Fibroblast of upper back skin (primary cell): ENCODE measurements at regions not wholly inside any gene's neighbourhood (a gene's known extent, or its start where the extent isn't known, plus 50 kb on each side); places are given as distances from the start of the nearest gene placed in this dataset.

Experiments
- DNase-seq: peaks from one replicate; pipeline ENCODE4 v3.0.0-alpha.2; 2013

DNA sequence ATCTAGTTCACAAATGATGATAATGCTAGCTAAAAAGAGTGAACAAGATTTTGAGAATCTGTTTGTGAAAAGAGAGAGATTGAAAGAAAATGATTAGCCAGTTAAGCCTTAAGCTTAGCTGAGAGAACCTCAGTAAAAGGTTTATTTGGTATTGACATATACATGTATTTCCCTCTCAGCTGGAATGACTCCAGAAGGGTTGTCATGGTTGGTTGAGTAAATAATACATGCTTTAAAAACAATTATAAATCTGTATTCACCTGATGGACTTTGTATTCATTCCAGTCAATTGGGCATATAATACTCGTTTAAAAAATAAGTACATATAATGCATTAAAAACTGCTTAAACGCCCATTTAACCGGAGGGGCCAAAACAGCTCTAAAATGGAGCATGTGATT, 181.4 kb downstream of the GRB14 start:
- no peak for DNase-seq

DNA sequence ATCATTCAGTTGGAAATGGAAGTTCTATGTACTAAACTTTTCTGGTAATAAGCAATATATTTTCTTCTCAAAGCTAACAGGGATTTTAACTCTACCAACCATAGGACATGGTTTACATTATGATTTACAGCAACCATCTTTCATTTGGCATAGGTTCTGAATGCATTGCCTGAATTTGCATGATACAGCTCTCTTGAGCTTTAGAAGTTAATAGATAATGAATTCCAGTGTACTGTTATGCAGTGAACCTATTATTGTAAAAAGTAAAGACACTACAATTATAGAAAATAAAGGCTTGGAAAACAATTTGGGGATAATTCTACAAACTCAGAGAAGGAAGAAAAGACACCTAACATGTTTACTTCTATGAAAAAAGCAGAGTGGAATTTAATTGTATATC, 182.0 kb downstream of the GRB14 start:
- DNase-seq, result no peak

DNA sequence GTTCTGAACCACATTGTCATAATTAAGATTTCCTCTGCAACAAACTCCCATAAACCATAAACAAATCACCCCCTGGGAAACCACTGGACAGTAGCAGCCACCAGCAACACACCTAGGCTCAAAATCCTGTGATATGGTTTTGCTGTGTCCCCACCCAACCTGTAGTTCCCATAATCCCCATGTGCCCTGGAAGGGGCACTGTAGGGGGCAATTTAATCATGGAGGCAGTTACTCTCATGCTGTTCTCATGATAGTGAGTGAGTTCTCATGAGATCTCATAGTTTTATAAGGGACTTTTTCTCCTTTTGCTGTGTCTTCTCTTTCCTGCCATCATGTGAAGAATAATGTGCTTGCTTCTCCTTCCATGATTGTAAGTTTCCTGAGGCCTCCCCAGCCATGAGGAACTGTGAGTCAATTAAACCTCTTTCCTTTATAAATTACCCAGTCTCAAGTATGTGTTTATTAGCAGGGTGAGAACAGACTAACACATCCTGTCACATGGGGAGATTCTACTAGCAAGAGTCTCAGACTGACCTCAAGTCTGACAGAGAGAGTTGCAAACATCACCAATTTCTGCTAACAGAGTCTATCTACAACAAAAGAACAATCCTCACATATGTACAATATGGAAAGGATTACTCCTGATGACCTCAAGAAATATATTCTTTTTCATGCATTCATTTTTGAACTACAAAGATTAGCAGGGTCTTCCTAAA, 182.6 kb downstream of the GRB14 start:
- DNase-seq, result no peak

DNA sequence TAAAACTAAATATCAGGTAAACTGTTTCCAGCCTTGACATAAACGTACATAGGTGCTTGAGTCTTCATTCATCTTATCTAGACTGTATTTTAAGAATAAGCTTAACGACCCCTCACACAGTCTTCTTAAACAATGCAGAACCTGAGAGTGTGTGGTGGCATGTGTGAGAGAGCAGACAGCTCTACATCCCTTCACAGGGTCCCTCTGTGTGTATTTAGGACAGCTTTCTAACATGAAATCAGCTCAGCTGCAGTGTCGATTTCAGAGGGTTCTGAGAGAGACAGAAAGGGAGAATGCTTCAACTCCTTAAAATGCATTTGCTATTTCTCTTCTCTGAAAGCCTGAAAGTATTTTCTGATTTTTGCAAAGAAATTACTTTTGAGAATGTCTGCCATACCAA, 185.2 kb downstream of the GRB14 start:
- DNase-seq, result no peak

DNA sequence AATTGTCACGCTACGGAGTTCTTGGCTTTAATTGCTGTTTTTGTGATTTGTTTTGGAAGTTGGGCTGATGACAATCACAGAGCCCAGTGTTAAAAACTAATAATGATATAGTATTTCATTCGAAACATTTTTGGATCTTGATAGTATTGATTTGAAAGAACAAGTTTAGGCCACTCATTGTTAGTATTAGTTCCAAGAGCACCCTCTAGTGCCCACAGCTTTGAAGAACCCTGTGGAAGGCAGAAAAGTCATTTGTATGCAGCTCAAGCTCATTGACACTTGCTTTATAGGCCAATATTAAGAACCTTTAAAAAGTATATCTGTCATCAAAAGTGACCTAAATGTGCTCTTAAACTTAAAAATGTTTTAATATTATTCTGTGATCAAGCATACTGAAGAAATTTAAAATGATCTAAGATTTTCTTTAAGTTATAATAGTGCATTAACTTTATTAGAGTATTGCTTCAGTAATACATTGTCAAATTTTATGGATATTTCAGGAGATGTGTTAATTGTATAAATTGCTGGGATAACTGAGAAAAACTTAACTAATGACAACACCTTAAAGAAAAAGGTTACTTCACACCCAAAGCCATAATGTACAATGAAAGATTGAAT, 191.0 kb downstream of the GRB14 start:
- DNase-seq, result peak; percentile 57

DNA sequence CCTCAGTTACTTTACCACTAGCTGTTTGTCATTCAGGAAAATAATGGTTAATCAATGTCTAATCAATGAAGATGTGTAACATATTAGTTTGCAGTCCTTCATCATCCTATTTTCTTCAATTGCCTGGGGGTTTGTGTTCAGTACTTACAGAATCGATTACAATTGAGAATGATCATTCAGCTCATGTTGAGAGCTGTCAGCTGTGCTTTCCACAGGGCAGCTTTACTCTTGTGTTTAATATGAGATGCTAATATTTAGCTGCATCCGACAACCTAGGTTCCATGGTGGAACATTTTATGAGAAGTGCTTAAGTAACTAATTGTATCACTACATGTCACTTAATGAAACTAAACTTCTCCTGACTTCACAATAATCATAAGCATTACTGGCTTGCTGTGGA, 191.9 kb downstream of the GRB14 start:
- no peak for DNase-seq

DNA sequence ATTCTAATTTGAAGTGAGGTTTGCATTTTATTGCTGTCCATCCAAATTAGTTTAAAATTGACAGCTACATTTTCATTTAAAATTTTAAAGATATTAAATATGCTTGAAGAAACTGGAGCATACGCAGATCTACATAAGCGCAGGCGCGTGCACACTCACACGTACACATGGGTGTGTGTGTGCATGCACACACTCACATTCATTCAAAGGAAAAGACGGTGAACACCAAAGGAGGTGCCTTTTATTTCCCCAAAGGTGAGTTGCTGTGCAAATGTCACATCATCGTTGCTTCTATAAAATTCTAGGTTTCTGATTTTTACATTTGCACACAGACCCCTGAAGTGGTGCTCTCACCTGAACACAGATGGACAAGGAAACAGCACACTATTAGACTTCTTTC, 194.2 kb downstream of the GRB14 start:
- DNase-seq, result no peak

DNA sequence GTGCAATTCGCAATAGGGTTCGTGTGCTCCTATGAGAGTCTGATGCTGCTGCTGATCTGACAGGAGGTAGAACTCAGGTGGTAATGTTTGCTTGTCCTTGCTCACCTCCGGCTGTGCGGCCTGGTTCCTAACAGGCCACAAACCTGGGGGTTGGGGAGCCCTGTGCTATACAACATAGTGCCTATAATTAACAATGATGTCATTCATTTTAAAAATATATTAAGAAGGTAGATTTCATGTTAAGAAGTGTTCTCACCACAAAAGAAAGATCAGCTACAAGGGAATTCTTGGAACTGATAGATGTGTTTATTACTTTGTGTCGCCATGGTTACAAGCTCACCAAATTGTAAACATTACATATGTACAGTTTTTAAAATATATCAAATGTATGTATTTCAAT, 200.5 kb downstream of the GRB14 start:
- DNase-seq, result no peak

DNA sequence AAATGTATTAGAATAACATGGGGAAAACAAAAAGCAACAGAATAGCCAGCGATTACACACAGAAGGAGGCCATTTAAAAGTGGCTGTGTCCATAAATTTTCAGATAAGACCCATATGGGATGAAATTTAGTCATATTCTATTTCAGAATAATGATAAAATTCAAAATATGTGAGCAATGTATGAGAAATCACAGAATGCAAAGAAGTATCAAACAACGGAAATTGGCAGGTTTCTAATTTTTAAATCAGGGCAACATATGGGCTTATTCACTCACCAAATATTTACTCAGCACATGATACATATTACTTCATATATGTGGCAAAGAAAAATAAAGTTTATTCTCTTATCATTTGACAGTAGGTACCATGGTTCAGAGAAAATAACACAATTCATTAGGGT, 208.5 kb downstream of the GRB14 start:
- DNase-seq, result peak; percentile 52

DNA sequence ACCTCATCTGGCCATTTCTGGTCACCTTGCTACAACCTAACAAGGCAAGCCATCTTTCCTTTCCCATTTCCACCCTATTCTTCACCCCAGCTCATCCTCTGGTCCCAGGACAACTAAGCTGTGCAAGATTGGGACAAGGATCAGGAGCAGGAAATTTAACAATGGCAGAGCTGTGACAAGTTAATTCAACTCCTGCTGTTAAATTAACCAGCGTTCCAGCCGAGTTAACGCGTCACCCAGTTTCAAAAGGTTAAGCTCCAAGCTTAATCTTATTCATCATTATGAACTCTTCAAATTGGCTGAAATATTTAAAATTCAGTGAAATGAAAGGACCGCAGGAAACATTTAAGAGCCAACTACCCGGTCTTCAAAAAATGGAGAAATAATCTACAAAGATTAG, 231.9 kb downstream of the GRB14 start:
- DNase-seq, result no peak

DNA sequence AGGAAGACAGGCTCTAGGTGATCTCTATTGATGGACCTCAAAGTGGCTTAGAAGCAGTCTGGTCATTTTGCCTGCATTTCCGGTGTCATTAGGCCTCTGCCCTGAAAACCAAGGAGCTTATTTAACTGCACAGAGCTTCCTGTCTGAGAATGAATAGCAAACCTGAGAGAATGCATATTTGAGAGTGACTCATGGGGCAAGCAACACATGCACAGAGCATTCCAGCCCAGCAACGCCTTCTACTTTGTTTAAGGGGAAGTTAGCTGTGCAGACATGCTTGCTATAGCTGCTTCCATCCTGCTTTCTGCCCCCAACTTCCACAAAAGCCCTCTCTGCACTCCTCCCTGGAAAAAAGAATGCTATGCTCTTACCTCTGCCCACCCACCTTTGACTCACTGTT, 232.8 kb downstream of the GRB14 start:
- DNase-seq, result peak; percentile 89

DNA sequence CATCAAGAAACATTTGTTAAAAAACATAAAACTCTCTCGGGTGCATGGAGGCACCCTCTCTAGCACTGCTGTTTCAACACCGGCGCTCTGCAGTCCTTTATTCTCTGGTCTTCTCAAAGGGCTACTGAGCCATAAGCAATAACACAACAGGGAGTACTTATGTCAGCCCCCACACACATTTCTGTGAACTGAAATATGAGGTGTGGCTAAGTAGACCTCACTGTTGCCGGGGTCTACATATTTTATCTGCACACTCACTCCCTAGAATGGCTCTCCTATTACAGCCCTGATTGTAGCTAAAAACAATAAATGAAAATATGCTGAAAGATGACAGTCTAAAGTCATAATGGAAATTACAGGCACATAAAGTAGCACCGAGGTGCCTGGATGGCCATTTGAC, 235.1 kb downstream of the GRB14 start:
- DNase-seq, result peak; percentile 40

DNA sequence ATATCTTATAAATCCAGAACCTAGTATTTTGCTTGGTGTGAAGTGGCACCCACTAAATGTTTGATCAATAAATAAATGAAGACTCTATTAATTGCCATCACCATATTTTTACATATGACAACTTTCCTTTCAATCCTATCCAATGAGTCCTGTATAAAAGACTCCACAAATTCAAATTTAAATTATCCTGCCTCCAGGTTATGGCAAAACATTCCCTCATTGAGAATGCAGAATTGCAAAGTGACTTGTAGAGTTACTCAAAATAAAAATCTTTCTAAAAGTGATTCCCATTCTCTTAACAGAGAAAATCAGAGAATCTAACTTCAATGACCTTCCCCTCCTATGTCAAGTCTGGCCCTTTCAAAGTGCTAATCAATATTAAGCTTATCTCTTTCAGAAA, 236.8 kb downstream of the GRB14 start:
- no peak for DNase-seq

DNA sequence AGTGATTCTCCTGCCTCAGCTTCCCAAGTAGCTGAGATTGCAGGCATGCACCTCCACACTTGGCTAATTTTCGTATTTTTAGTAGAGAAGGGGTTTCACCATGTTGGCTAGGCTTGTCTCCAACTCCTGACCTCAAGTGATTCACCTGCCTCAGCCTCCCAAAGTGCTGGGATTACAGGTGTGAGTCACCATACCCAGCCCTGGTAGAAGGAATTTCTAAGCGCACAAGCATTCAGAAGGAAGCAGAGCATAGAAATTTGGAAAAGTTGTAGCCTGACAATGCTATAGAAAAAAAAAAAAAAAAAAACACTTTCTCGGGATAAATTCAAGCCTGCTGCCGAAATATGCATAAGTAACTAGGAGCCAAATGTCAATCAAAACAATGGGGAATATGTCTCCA, 249.4 kb downstream of the GRB14 start:
- no peak for DNase-seq

DNA sequence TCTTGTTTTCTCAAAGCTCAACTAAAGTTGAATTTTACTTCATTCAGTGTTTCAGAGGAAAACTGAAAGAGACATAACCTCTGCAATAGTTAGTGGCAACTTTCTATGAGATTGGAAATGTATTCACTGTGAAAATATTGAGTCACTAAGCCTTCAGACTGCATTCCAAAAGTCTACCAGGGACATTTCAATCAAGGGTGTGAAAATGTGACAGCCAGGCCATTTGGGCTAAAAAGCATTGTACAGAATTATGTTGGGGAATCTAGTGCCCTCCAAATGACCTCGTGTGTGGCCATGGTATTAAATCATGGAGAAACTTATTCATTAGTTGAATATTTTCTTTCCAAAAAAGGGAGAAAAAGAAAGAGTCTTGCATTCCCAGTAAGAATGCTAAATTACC, 251.9 kb downstream of the GRB14 start:
- DNase-seq, result peak; percentile 72

DNA sequence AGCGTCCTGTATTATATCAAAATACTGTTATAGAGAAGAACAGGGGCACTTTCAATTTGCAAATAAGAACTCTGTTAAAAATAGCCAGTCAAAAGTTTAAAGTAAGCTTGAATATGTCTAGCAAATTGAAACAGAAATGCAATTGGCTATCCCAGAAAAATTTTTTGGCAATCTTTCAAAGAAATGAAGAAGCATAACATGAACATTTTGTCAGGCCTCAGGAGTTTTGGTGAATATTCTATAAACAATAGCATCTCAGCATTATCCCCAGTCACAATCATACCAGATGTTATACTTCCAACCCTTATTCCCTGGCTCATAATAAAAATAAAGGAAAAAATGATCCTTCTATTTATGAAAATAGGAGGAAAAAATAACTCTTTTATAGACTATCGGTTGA, 252.4 kb downstream of the GRB14 start:
- peak; percentile 11 for DNase-seq

DNA sequence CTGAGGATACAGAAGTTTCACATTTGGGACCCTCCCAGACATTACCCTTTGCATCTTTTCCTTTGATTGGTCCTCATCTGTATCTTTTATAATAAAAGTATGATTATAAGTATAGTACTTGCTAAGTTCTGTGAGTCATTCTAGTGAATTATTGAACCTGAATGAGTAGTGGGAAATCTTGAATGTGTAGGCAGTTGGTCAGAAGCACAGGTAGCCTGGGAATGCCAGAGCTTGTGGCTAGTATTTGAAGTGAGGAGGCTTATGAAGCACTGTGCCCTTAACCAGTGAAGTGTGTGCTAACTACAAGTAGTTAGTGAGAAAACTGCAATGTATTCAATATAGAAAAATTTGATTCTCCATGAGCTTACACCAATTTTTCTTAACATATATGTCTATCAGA, 257.6 kb downstream of the GRB14 start:
- DNase-seq, result no peak

DNA sequence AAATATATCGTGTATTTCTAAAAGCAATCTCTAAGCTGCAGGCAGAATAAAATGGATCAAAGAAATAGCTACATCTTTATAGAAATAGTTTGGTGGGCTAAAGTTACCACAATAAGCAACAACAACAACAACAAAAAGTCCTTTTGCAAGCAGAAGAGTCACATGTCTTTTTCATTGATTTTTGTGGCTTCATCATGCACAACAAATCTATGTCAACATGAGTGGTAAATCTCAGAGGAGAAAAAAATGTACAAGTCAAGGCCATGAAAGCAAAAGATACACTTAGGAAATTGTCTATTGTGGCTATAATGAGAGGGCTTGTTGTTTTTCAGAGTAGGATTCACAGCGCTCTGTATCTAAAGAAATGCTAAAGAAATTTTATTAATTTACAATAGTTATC, 269.7 kb downstream of the GRB14 start:
- no peak for DNase-seq

DNA sequence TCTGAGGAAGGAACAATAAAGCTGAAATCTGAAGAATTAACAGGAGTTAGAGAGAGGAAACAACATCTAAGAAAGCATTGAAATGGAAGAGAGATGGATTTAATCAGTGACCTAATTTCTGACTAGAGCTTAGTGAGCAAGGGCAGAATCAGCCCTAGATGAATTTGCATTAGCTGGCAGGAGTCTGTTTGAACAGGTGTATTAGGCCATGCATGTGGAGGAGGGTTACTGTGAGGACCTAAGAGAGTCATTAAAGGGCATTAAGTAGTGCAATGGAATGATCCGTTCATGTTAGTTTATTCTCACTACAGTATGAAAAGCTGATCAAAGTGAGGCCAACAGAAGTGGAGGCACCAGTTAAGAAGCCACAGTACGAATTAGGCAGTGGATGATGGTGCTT, 285.3 kb downstream of the GRB14 start:
- DNase-seq, result no peak

DNA sequence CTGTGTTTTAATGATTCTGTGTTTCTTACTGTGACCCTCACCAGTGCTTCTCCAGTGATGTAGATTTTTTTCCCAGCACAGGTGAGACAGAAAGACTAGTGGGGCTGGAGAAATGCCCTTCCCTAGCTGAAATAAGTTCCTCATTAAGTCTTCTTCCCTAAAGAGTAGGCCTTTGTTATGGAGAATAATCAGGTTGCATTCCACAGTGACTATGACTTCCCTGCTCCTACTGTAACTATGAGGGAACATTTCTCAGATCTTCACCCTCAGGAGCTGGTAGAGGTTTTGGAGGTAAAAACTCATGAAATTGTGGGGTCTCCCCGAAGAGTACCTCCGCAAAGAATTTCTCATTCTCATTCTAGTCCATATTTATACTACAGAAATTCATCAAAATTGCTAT, 286.2 kb downstream of the GRB14 start:
- no peak for DNase-seq

DNA sequence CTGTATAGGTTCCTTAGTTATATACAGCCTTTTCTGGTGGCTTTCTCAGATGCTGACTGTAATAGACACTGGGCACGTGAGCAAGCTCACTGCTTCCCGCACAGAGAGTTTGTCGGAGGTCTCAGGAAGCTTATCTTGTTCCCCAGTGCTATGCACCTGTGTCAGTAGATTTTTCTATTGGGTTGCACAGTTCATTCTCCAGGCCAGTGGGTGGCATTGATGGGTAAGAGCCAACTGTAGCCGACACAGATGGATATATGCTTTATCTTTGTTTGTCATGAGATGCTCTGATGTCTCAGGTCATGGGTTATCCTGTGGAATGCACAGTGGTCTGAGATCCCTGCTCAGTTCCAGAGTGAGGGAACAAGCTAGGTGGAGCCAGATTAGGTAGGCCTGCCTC, 293.0 kb downstream of the GRB14 start:
- no peak for DNase-seq

DNA sequence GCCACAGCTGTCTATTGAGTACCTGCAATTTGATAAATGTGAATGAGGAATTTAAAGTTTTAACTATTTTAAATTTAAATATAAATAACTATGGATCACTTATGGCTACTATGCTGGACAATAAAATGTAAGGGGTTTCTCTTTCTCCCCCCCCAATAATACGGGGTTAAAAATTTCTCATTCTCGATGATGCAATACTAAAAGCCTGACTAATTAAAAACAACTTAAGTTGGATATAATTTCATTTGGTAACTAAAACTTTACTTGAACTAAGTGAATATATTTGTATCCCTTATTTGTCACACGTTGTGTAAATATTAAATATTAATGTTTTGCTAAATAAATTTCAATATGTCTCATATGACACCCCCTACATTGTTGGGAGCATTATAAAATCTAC, 297.3 kb downstream of the GRB14 start:
- DNase-seq, result no peak

DNA sequence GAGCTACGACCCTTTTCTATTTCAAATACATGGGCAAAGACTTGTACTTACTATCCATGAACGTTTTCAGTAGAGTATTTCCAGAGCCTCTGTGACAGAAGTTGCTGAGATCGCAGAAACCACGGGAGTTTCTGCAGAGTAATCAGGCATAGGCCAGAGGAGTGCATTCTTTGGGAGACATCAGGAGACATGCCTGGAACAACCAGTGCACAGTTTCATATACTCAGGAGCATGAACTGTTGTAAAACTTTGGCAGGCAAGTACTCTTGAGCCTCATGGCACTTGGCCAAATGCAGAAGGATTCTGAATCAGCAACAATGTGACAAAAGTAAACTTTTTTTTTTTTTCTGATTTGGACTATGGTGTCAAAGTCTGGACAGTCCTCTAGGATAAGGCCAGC, 307.1 kb downstream of the GRB14 start:
- peak; percentile 31 for DNase-seq

DNA sequence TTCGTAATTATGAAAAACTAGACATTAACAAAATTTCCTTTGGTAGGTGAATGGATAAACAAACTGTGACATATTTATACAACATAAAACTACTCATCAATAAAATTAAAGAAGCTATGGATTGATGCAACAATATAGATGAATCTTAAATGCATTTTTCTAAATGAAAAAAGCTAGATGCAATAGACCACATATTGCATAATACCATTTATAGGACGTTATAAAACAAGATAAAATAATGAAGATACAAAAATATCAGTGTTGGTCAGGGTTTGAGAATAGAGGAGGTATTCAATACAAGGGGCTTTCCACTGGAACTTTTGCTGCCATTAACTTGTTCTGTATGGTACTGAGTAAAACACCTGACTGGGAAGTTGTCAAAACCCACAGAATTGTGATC, 314.4 kb downstream of the GRB14 start:
- no peak for DNase-seq

DNA sequence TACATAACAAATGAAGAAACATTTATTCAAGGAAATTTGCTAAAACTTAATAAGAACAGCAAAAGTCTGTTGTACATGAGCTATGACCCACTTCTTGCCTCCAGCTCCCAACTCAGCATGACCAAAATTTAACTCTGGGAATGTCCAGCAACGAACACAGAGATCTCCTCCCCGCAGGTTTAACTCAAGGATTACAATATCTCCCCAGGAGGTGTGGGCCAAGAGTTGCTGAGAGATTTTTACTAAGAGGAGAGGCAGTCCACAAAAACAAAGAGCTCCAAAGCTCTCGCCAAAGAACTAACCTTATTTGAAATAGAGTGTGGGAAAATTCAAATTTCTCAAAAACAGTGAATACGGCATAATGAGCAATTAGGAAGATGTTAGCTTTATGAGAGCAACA, 318.5 kb downstream of the GRB14 start:
- DNase-seq, result no peak
